Mesenchymal stem cell (in vitro differentiated cells and primary cell): ENCODE measurements at regions not wholly inside any gene's neighbourhood (a gene's known extent, or its start where the extent isn't known, plus 50 kb on each side); places are given as distances from the start of the nearest gene placed in this dataset.

Experiments used
- DNase-seq: peaks from one replicate; pipeline ENCODE4 v3.0.0-alpha.2; 2013
- H2AFZ ChIP-seq: one replicate; pipeline ENCODE4 v1.6.1; 2013; ENCODE audit warnings: low read depth, mild to moderate bottlenecking, control low read depth, inconsistent platforms, low read length, moderate library complexity
- H2AK5ac ChIP-seq: 2 replicates; pipeline ENCODE4 v1.6.1; 2013; ENCODE audit warnings: low read length, moderate library complexity, mild to moderate bottlenecking, inconsistent platforms; ENCODE audit not compliant: severe bottlenecking
- H2BK120ac ChIP-seq: one replicate; pipeline ENCODE4 v1.6.1; 2013; ENCODE audit warnings: low read depth, mild to moderate bottlenecking, inconsistent platforms, low read length, moderate library complexity
- H2BK12ac ChIP-seq, 2 experiments: one replicate each; pipeline ENCODE4 v1.6.1; 2013; ENCODE audit warnings: inconsistent platforms in 2 of 2, low read length in 2 of 2, mild to moderate bottlenecking in 2 of 2, moderate library complexity in 2 of 2, control low read depth in 1 of 2
- H2BK15ac ChIP-seq: one replicate; pipeline ENCODE4 v1.6.1; 2013; ENCODE audit warnings: mild to moderate bottlenecking, low read depth, inconsistent platforms; ENCODE audit not compliant: poor library complexity, severe bottlenecking
- H2BK5ac ChIP-seq: 2 replicates; pipeline ENCODE4 v1.6.1; 2013; ENCODE audit warnings: low read depth, mild to moderate bottlenecking, low read length, control low read depth, inconsistent platforms; ENCODE audit not compliant: poor library complexity, severe bottlenecking
- H3K14ac ChIP-seq, 2 experiments: one replicate each; pipeline ENCODE4 v1.6.1; 2013; ENCODE audit warnings: inconsistent platforms in 2 of 2, low read length in 2 of 2, control low read depth in 1 of 2, mild to moderate bottlenecking in 1 of 2, moderate library complexity in 1 of 2
- H3K18ac ChIP-seq, 2 experiments: one replicate each; pipeline ENCODE4 v1.6.1; 2013; ENCODE audit warnings: inconsistent platforms in 2 of 2, low read length in 2 of 2, control low read depth in 1 of 2, low read depth in 1 of 2, mild to moderate bottlenecking in 1 of 2
- H3K23ac ChIP-seq, 2 experiments: one replicate each; pipeline ENCODE4 v1.6.1; 2013; ENCODE audit warnings: inconsistent platforms in 2 of 2, low read length in 2 of 2, mild to moderate bottlenecking in 2 of 2, moderate library complexity in 2 of 2, control low read depth in 1 of 2
- H3K27ac ChIP-seq: 2 replicates; pipeline ENCODE4 v1.5.1; 2013; ENCODE audit warnings: mild to moderate bottlenecking, moderate library complexity, low read length, control low read depth, inconsistent platforms; ENCODE audit not compliant: poor library complexity, severe bottlenecking
- H3K27me3 ChIP-seq, 2 experiments: 2 replicates each; pipeline versions ENCODE4 v1.6.1 to v1.7.0; 2013; ENCODE audit warnings: low read length in 2 of 2, mild to moderate bottlenecking in 2 of 2, moderate library complexity in 2 of 2, control low read depth in 1 of 2, inconsistent platforms in 1 of 2; ENCODE audit not compliant: control insufficient read depth in 1 of 2, insufficient read depth in 1 of 2
- H3K36me3 ChIP-seq, 2 experiments: 2 replicates each; pipeline versions ENCODE4 v1.6.1 to v1.7.0; 2013; ENCODE audit warnings: low read length in 2 of 2, control low read depth in 1 of 2, inconsistent platforms in 1 of 2, low read depth in 1 of 2, mild to moderate bottlenecking in 1 of 2; ENCODE audit not compliant: insufficient read depth in 2 of 2, control insufficient read depth in 1 of 2
- H3K4ac ChIP-seq, 2 experiments: one replicate each; pipeline ENCODE4 v1.6.1; 2013; ENCODE audit warnings: inconsistent platforms in 2 of 2, low read length in 2 of 2, mild to moderate bottlenecking in 2 of 2, moderate library complexity in 2 of 2, control low read depth in 1 of 2, low read depth in 1 of 2
- H3K4me1 ChIP-seq: 2 replicates; pipeline ENCODE4 v1.6.1; 2013; ENCODE audit warnings: low read depth, low read length, control low read depth; ENCODE audit not compliant: control insufficient read depth, insufficient read depth
- H3K4me2 ChIP-seq: 2 replicates; pipeline ENCODE4 v1.6.1; 2013; ENCODE audit warnings: low read length, mild to moderate bottlenecking, inconsistent platforms; ENCODE audit not compliant: poor library complexity, severe bottlenecking
- H3K4me3 ChIP-seq, 2 experiments: 2 replicates each; pipeline versions ENCODE4 v1.5.1 to v1.7.0; 2013; ENCODE audit warnings: low read length in 2 of 2, mild to moderate bottlenecking in 2 of 2, control low read depth in 1 of 2, low read depth in 1 of 2; ENCODE audit not compliant: insufficient read depth in 1 of 2
- H3K79me1 ChIP-seq: replicated peaks from 2 replicates; pipeline ENCODE4 v1.6.1; 2013; ENCODE audit warnings: mild to moderate bottlenecking, control low read depth, low read length, inconsistent platforms; ENCODE audit not compliant: poor library complexity, severe bottlenecking
- H3K9ac ChIP-seq: 2 replicates; pipeline ENCODE4 v1.7.0; 2013; ENCODE audit warnings: mild to moderate bottlenecking, low read length, moderate library complexity
- H3K9me3 ChIP-seq: 2 replicates; pipeline ENCODE4 v1.7.0; 2013; ENCODE audit warnings: mild to moderate bottlenecking, low read length; ENCODE audit not compliant: control insufficient read depth
- H4K8ac ChIP-seq: one replicate; pipeline ENCODE4 v1.6.1; 2013; ENCODE audit warnings: inconsistent platforms, mild to moderate bottlenecking, low read length, moderate library complexity
- H4K91ac ChIP-seq: one replicate; pipeline ENCODE4 v1.6.1; 2013; ENCODE audit warnings: mild to moderate bottlenecking, low read length, inconsistent platforms
- WGBS: methylation state at CpG from one replicate; pipeline ENCODE4 v1.1.7; 2013; ENCODE audit warnings: mixed read lengths; 5-methylcytosine and 5-hydroxymethylcytosine counted together

DNA sequence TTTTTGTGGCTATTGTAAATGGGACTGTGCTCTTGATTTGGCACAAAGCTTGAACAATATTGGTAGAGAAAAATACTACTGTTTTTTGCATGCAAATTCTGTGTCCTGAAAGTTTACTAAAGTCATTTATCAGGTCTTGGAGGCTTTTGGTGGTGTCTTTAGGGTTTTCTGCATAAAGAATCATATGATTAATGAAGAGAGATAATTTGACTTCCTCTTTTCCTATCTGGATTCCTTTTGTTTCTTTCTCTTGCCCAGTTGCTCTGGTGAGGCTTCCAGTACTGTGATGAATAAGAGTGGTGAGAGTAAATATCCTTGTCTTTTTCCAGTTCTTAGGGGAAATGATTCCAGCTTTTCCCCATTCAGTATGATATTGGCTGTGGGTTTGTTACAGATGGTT is 1166.7 kb downstream of the NCAM2 start:
- Histone ChIP-seq H3K9ac (no peak overlapping the region), H2BK5ac (no peak overlapping the region), H2AFZ (no peak overlapping the region), H3K4ac (no peak overlapping the region), H3K18ac (no peak overlapping the region), H3K4me1 (no peaks in the 10 kb centered on the region), H3K79me1 (no peaks in the 10 kb centered on the region), H3K4me2 (no peak overlapping the region), H4K8ac (no peak overlapping the region), H3K4me3 (no peak overlapping the region), H2AK5ac (no peak overlapping the region), H3K36me3 (no peaks in the 10 kb centered on the region), H2BK15ac (no peak overlapping the region), H3K9me3 (peaks cover 6% of the 10 kb centered on the region), H2BK120ac (no peak overlapping the region), H3K27ac (no peak overlapping the region), H3K14ac (no peak overlapping the region), H3K23ac (no peak overlapping the region), H2BK12ac (no peak overlapping the region), H3K27me3 (no peaks in the 10 kb centered on the region), H4K91ac (no peak overlapping the region)
- no peak for DNase-seq

DNA sequence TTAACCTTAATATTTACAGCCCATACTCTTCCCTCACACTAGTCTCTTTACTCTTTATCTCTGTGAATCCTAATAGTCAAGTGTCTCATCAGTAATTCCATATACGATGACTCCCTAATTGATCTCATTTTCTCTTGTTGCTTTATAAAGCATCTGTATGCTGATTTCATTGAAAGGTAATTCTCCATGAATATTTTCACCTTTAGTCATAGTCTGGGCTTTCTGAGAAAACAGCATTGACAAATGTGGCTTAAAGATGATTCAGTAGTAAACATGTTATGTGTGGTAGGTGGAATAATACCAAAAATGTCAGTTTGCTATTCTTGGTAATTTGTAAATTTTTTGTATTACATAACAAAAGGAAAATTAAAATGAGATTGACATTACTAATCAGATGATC is 1176.5 kb downstream of the NCAM2 start:
- H3K9me3 ChIP-seq, result peaks cover 2% of the 10 kb centered on the region
- no peak overlapping the region for H3K9ac ChIP-seq
- H3K4me3 ChIP-seq, result no peak overlapping the region
- H4K91ac ChIP-seq, result no peak overlapping the region
- H2BK15ac ChIP-seq, result no peak overlapping the region
- H2BK5ac ChIP-seq, result no peak overlapping the region
- H2AK5ac ChIP-seq, result no peak overlapping the region
- no peak for DNase-seq
- no peaks in the 10 kb centered on the region for H3K4me1 ChIP-seq
- no peaks in the 10 kb centered on the region for H3K27me3 ChIP-seq
- H2AFZ ChIP-seq, result no peak overlapping the region
- H3K27ac ChIP-seq, result no peak overlapping the region
- H3K23ac ChIP-seq, result no peak overlapping the region
- no peak overlapping the region for H3K18ac ChIP-seq
- no peaks in the 10 kb centered on the region for H3K36me3 ChIP-seq
- no peak overlapping the region for H3K4me2 ChIP-seq
- WGBS, result no CpG with 5 or more reads among the region's 1 CpG
- H2BK12ac ChIP-seq, result no peak overlapping the region
- H2BK120ac ChIP-seq, result no peak overlapping the region
- H3K4ac ChIP-seq, result no peak overlapping the region
- H3K14ac ChIP-seq, result no peak overlapping the region
- H4K8ac ChIP-seq, result no peak overlapping the region
- no peaks in the 10 kb centered on the region for H3K79me1 ChIP-seq

DNA sequence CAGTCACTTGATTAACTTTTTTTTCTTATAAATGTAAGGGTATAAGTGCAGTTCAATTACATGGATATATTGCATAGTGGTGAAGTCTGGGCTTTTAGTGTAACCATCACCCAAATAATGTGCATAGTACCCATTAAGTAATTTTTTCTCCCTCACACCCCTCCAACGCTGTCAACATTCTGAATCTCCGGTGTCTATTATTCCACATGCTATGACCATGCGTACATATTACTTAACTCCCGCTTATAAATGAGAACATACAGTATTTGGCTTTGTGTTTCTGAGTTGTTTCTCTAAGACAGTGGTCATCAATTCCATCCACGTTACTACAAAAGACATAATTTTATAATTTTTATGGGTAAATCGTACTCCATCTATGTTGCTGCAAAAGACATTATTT is 1191.1 kb downstream of the NCAM2 start:
- no peaks in the 10 kb centered on the region for H3K36me3 ChIP-seq
- 92% methylated on average over 3 of the region's 6 CpGs for WGBS

DNA sequence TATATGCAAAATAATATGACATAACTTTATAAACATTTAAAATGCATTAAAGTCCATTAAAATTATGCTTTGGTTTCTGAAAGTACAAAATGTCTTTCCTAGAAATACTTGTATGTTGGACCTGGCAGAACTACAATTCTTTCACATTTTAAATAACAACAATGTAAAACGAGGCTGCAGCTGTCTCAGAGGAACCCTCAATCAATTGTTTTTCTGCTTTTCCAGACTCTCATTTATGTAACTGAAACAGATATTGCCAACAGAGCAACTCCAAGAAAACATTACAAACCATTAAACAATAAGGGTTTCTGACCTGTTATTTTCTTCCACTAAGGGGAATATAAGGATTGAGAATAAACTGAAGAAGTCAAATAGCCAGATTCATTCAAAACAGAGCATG is 1193.4 kb downstream of the NCAM2 start:
- Histone ChIP-seq H3K27ac (no peak overlapping the region), H4K91ac (no peak overlapping the region), H2BK5ac (no peak overlapping the region), H3K18ac (no peak overlapping the region), H3K36me3 (no peaks in the 10 kb centered on the region), H2BK15ac (no peak overlapping the region), H3K79me1 (no peaks in the 10 kb centered on the region), H4K8ac (no peak overlapping the region), H3K4me3 (no peak overlapping the region), H3K4ac (no peak overlapping the region), H2AK5ac (no peak overlapping the region), H3K9ac (no peak overlapping the region), H2AFZ (no peak overlapping the region), H2BK120ac (no peak overlapping the region), H3K27me3 (no peaks in the 10 kb centered on the region), H3K23ac (no peak overlapping the region), H2BK12ac (no peak overlapping the region), H3K4me1 (no peaks in the 10 kb centered on the region), H3K4me2 (no peak overlapping the region), H3K14ac (no peak overlapping the region), H3K9me3 (peaks cover 2% of the 10 kb centered on the region)
- no peak for DNase-seq
- WGBS, result 36% methylated on average over 1 of the region's 1 CpG

More for the DNA sequence above, 1191.1 kb downstream of the NCAM2 start:
- no peak for DNase-seq
- no peak overlapping the region for H3K4me3 ChIP-seq
- H3K23ac ChIP-seq, result no peak overlapping the region
- no peaks in the 10 kb centered on the region for H3K4me1 ChIP-seq
- H4K91ac ChIP-seq, result no peak overlapping the region
- H3K27ac ChIP-seq, result no peak overlapping the region
- no peak overlapping the region for H3K4me2 ChIP-seq
- H3K14ac ChIP-seq, result no peak overlapping the region
- H2AFZ ChIP-seq, result no peak overlapping the region
- H3K18ac ChIP-seq, result no peak overlapping the region
- no peak overlapping the region for H2AK5ac ChIP-seq
- no peaks in the 10 kb centered on the region for H3K27me3 ChIP-seq
- H2BK120ac ChIP-seq, result no peak overlapping the region
- no peak overlapping the region for H3K4ac ChIP-seq
- no peak overlapping the region for H2BK12ac ChIP-seq
- H3K9me3 ChIP-seq, result peaks cover 2% of the 10 kb centered on the region
- no peak overlapping the region for H3K9ac ChIP-seq
- H4K8ac ChIP-seq, result no peak overlapping the region
- no peak overlapping the region for H2BK5ac ChIP-seq
- no peaks in the 10 kb centered on the region for H3K79me1 ChIP-seq
- no peak overlapping the region for H2BK15ac ChIP-seq
